ENCODE measurements at regions not wholly inside any gene's neighbourhood (a gene's known extent, or its start where the extent isn't known, plus 50 kb on each side); places are given as distances from the start of the nearest gene placed in this dataset.

DNA sequence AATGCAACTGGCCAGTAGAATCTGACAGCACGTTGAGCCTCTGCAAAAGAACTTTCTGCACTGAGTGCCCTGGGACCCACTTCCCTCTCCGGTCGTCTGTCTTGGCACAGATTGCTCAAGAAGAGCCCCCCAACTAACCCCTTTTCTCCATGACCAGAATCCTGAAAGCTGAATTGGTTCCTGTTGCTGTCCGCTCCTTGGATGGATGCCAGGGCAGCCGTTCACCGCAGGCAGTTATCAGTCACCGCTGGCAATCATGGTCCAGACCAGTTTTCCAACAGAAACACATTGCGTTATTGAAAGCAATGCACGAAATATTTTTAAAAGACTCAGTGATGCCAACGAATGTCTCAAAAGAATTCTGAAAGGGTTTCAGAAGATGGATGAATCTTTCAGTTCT lies 733.7 kb upstream of the FRG1 start:
- TF ChIP-seq, protein P1, sequence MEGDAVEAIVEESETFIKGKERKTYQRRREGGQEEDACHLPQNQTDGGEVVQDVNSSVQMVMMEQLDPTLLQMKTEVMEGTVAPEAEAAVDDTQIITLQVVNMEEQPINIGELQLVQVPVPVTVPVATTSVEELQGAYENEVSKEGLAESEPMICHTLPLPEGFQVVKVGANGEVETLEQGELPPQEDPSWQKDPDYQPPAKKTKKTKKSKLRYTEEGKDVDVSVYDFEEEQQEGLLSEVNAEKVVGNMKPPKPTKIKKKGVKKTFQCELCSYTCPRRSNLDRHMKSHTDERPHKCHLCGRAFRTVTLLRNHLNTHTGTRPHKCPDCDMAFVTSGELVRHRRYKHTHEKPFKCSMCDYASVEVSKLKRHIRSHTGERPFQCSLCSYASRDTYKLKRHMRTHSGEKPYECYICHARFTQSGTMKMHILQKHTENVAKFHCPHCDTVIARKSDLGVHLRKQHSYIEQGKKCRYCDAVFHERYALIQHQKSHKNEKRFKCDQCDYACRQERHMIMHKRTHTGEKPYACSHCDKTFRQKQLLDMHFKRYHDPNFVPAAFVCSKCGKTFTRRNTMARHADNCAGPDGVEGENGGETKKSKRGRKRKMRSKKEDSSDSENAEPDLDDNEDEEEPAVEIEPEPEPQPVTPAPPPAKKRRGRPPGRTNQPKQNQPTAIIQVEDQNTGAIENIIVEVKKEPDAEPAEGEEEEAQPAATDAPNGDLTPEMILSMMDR (IDR thresholded peaks at IDR 0.05 in 2 of 3, conservative IDR thresholded peaks at IDR 0.05 in 1 of 3; ENCODE audit: borderline replicate concordance in 1 of 3, insufficient read depth in 1 of 3, low read depth in 2 of 3, low read length in 2 of 3): no peak
- no peak for TF ChIP-seq POLR2A (IDR thresholded peaks at IDR 0.05; ENCODE audit: borderline replicate concordance, extremely low read depth, insufficient read depth, insufficient read length)
- TF ChIP-seq ATF3 (IDR thresholded peaks at IDR 0.05): no peak
- no peak for TF ChIP-seq POLR2AphosphoS5 (IDR thresholded peaks at IDR 0.05; ENCODE audit: low read depth, low read length)
- no peak for TF ChIP-seq EZH2 (IDR thresholded peaks at IDR 0.05)
- no peak for TF ChIP-seq SP1 (IDR thresholded peaks at IDR 0.05; ENCODE audit: low read depth)
- TF ChIP-seq SIN3A (IDR thresholded peaks at IDR 0.05; ENCODE audit: low read depth): no peak
- no peak for TF ChIP-seq YY1 (IDR thresholded peaks at IDR 0.05; ENCODE audit: extremely low read depth, insufficient replicate concordance, low read depth, low read length)
- no peak for TF ChIP-seq CBX3 (IDR thresholded peaks at IDR 0.05; ENCODE audit: low read depth)
- no peak for TF ChIP-seq ZBTB33 (IDR thresholded peaks at IDR 0.05; ENCODE audit: extremely low read depth, insufficient replicate concordance, low read length)
- TF ChIP-seq RAD21 (IDR thresholded peaks at IDR 0.05; ENCODE audit: low read depth): no peak
